Loucy (cell line): ENCODE measurements at regions not wholly inside any gene's neighbourhood (a gene's known extent, or its start where the extent isn't known, plus 50 kb on each side); places are given as distances from the start of the nearest gene placed in this dataset.
"Not testable (repeated sequence)": the region's sequence is repeated elsewhere in the genome, so short reads cannot be mapped to it uniquely, and the experiment has no call there.

ENCODE experiments used
- CTCF ChIP-seq: fragments of 200-600 bp; sonication (generic); conservative IDR thresholded peaks from 2 replicates; pipeline ENCODE4 v1.5.1; 2014; ENCODE audit warnings: mild to moderate bottlenecking, antibody characterized with exemption, low read length
- EZH2phosphoT487 ChIP-seq: fragments of 200-600 bp; IDR thresholded peaks from 2 replicates; pipeline ENCODE4 v1.6.1; 2018; ENCODE audit warnings: antibody characterized with exemption, mild to moderate bottlenecking, moderate library complexity, borderline replicate concordance

GRCh38 chr16:88268186-88268970, 114.4 kb upstream of the ZNF469 start:
- not testable (repeated sequence) for TF ChIP-seq CTCF, EZH2phosphoT487
